Pancreas (tissue), 10 donors: ENCODE measurements at regions not wholly inside any gene's neighbourhood (a gene's known extent, or its start where the extent isn't known, plus 50 kb on each side); places are given as distances from the start of the nearest gene placed in this dataset.

ENCODE experiments used
- ATAC-seq, 4 donors: fragments of 200-7000 bp; cut with Tn5 transposase; one replicate each; pipeline versions ENCODE4 v1.8.0 to v1.9.1; 2020; ENCODE audit warnings: mild to moderate bottlenecking in 4 of 4, moderate library complexity in 4 of 4
- DNase-seq, 6 donors: peaks; one replicate each; pipeline ENCODE4 v3.0.0-alpha.2; 2020
- FAIRE-seq: peaks from 2 replicates; lab custom pipeline; 2012; peaks lifted over from hg19 to GRCh38; lab: Jason Lieb, UNC
- H3K27ac ChIP-seq, 4 donors: fragments of 200-600 bp; sonication (generic); 1 replicate in 3 of 4; 2 replicates in 1 of 4; pipeline versions ENCODE4 v1.5.0 to v1.8.0; 2020
- H3K27me3 ChIP-seq, 4 donors: fragments of 200-600 bp; one replicate each; pipeline ENCODE4 v1.8.0; 2021
- H3K36me3 ChIP-seq, 3 donors: fragments of 200-600 bp; sonication (generic) in 1 of 3; one replicate each; pipeline versions ENCODE4 v1.5.0 to v1.8.0; 2020 to 2021
- H3K4me1 ChIP-seq, 3 donors: fragments of 200-600 bp; one replicate each; pipeline ENCODE4 v1.8.0; 2021
- H3K4me3 ChIP-seq, 4 donors: fragments of 200-600 bp; sonication (generic) in 2 of 4; one replicate each; pipeline versions ENCODE4 v1.5.0 to v1.8.0; 2020 to 2021
- H3K9me3 ChIP-seq, 4 donors: fragments of 200-600 bp; one replicate each; pipeline ENCODE4 v1.8.0; 2021
- CTCF ChIP-seq, 4 donors: fragments of 200-600 bp; sonication (generic) in 3 of 4; IDR thresholded peaks; one replicate each; pipeline versions ENCODE4 v1.5.0 to v1.8.0; 2021; ENCODE audit warnings: antibody characterized with exemption in 4 of 4
- WGBS, 2 donors: extraction: QIAGEN DNeasy Blood & Tissue Kit; methylation state at CpG; one replicate each; pipeline ENCODE4 v1.1.7; 2013; 5-methylcytosine and 5-hydroxymethylcytosine counted together
- intact Hi-C, 3 donors: fragments of 100-400 bp; cut with DNase I; formaldehyde crosslinking; loops; one replicate each; pipeline versions ENCODE4 v1.11.1 to v1.14.2; 2022
- donor health status: healthy with polysubstance abuse.
- donor health status: DM: no; HTN: no; CAD: no; lungs with moderate emphysema.
- donor health status: DM: no; HTN: no; CAD: no.
- donor health status: control.
- donor health status: control.
- donor health status: Bipolar disorder and iron deficiency.
- donor health status: DM: yes; HTN: yes; CAD: no.
- donor health status: DM: no; HTN: no; CAD: no.
- donor health status: DM: no; HTN: no; CAD: no.
- donor health status: DM: yes; HTN: yes; CAD: no.

GRCh38 chr5:104347119-104347708 lies 784.6 kb upstream of the NUDT12 start:
- intact Hi-C loops, result no loop called here
- Histone ChIP-seq H3K9me3 (no peaks in the 10 kb centered on the region), H3K27me3 (no peaks in the 10 kb centered on the region), H3K27ac (no peak overlapping the region), H3K4me1 (no peaks in the 10 kb centered on the region), H3K4me3 (no peak overlapping the region), H3K36me3 (no peaks in the 10 kb centered on the region)
- no peak for ATAC-seq
- WGBS, 2 donors, result 6 to 8% methylated on average over 1 of the region's 1 CpG
- no peak for FAIRE-seq
- no peak for DNase-seq
- TF ChIP-seq CTCF (IDR thresholded peaks at IDR 0.05), result no peak

- no peak overlapping the region for H3K4me3 ChIP-seq
- no peak for TF ChIP-seq CTCF (IDR thresholded peaks at IDR 0.05)
- intact Hi-C loops, result no loop called here
- ATAC-seq, result no peak
- no peak overlapping the region for H3K27ac ChIP-seq
- H3K4me1 ChIP-seq, result no peaks in the 10 kb centered on the region
- H3K9me3 ChIP-seq, result no peaks in the 10 kb centered on the region
- no peak for DNase-seq
- FAIRE-seq, result no peak
- H3K36me3 ChIP-seq, result no peaks in the 10 kb centered on the region
- WGBS, 2 donors, result 60 to 64% methylated on average over 7 of the region's 7 CpGs
- no peaks in the 10 kb centered on the region for H3K27me3 ChIP-seq
Observed at GRCh38 chr5:104345222-104346016, 782.8 kb upstream of the NUDT12 start.

- ATAC-seq (no peak), DNase-seq (no peak), FAIRE-seq (no peak)
- WGBS, 2 donors, result 72 to 85% methylated on average over 2 of the region's 2 CpGs
- intact Hi-C loops, result no loop called here
- H3K9me3 ChIP-seq, result no peaks in the 10 kb centered on the region
- no peaks in the 10 kb centered on the region for H3K36me3 ChIP-seq
- H3K4me3 ChIP-seq, result no peak overlapping the region
- no peaks in the 10 kb centered on the region for H3K27me3 ChIP-seq
- no peaks in the 10 kb centered on the region for H3K4me1 ChIP-seq
- no peak for TF ChIP-seq CTCF (IDR thresholded peaks at IDR 0.05)
- H3K27ac ChIP-seq, result no peak overlapping the region
Observed at GRCh38 chr5:104344809-104345208, 782.2 kb upstream of the NUDT12 start.

- intact Hi-C loops, result no loop called here
- DNase-seq, result no peak
- 13 to 21% methylated on average over 1 of the region's 1 CpG for WGBS, 2 donors
Observed at GRCh38 chr5:104327801-104328200, 765.2 kb upstream of the NUDT12 start.

More at GRCh38 chr5:104327801-104328200, 765.2 kb upstream of the NUDT12 start:
- Histone ChIP-seq H3K27me3 (no peaks in the 10 kb centered on the region), H3K9me3 (no peaks in the 10 kb centered on the region), H3K27ac (no peak overlapping the region), H3K4me1 (no peaks in the 10 kb centered on the region), H3K4me3 (no peak overlapping the region), H3K36me3 (no peaks in the 10 kb centered on the region)
- no peak for FAIRE-seq
- no peak for ATAC-seq
- TF ChIP-seq CTCF (IDR thresholded peaks at IDR 0.05), result no peak
